Tibial nerve (tissue), 4 donors: ENCODE measurements at regions not wholly inside any gene's neighbourhood (a gene's known extent, or its start where the extent isn't known, plus 50 kb on each side); places are given as distances from the start of the nearest gene placed in this dataset.

Source experiments
- DNase-seq, 2 donors: peaks; one replicate each; pipeline ENCODE4 v3.0.0-alpha.2; 2019; ENCODE audit warnings: low spot score in 2 of 2
- H3K27ac ChIP-seq, 4 donors: fragments of 200-600 bp; sonication (generic) in 3 of 4; one replicate each; pipeline ENCODE4 v1.5.1; 2017 to 2019; ENCODE audit warnings: mild to moderate bottlenecking in 1 of 4
- H3K27me3 ChIP-seq, 2 donors: fragments of 200-600 bp; sonication (generic) in 1 of 2; one replicate each; pipeline versions ENCODE4 v1.5.1 to v1.6.0; 2017 to 2019
- H3K36me3 ChIP-seq, 3 donors: fragments of 200-600 bp; sonication (generic); one replicate each; pipeline ENCODE4 v1.5.1; 2018 to 2019
- H3K4me1 ChIP-seq, 4 donors: fragments of 200-600 bp; sonication (generic) in 3 of 4; one replicate each; pipeline ENCODE4 v1.5.1; 2017 to 2019
- H3K4me3 ChIP-seq, 4 donors: fragments of 200-600 bp; sonication (generic) in 3 of 4; one replicate each; pipeline ENCODE4 v1.5.1; 2017 to 2019; ENCODE audit warnings: mild to moderate bottlenecking in 1 of 4, moderate library complexity in 1 of 4
- H3K9me3 ChIP-seq, 4 donors: fragments of 200-600 bp; sonication (generic) in 3 of 4; one replicate each; pipeline ENCODE4 v1.5.1; 2017 to 2019
- EP300 ChIP-seq, 2 donors: sonication (generic); formaldehyde crosslinking; IDR thresholded peaks; one replicate each; pipeline ENCODE4 v1.6.1; 2017; ENCODE audit warnings: antibody characterized with exemption in 2 of 2, mild to moderate bottlenecking in 1 of 2
- POLR2A ChIP-seq, 2 donors: fragments of 450-650 bp; IDR thresholded peaks; one replicate each; pipeline ENCODE4 v1.6.1; 2017; ENCODE audit warnings: antibody characterized with exemption in 2 of 2, mild to moderate bottlenecking in 2 of 2, moderate library complexity in 2 of 2
- WGBS, 2 donors: methylation state at CpG; one replicate each; pipeline ENCODE4 v1.1.5; 2018; 5-methylcytosine and 5-hydroxymethylcytosine counted together
- TF ChIP-seq, protein P1 (sequence below), 5 experiments: fragments of 200-600 bp in 3 of 5; fragments of 450-650 bp in 2 of 5; sonication (generic) in 3 of 5; IDR thresholded peaks; one replicate each; pipeline ENCODE4 v1.5.1; 2016 to 2019; ENCODE audit warnings: antibody characterized with exemption in 5 of 5, mild to moderate bottlenecking in 3 of 5, moderate library complexity in 2 of 5

- no peak for DNase-seq
- TF ChIP-seq POLR2A (IDR thresholded peaks at IDR 0.05), result no peak
- TF ChIP-seq EP300 (IDR thresholded peaks at IDR 0.05), result no peak
- TF ChIP-seq, protein P1, sequence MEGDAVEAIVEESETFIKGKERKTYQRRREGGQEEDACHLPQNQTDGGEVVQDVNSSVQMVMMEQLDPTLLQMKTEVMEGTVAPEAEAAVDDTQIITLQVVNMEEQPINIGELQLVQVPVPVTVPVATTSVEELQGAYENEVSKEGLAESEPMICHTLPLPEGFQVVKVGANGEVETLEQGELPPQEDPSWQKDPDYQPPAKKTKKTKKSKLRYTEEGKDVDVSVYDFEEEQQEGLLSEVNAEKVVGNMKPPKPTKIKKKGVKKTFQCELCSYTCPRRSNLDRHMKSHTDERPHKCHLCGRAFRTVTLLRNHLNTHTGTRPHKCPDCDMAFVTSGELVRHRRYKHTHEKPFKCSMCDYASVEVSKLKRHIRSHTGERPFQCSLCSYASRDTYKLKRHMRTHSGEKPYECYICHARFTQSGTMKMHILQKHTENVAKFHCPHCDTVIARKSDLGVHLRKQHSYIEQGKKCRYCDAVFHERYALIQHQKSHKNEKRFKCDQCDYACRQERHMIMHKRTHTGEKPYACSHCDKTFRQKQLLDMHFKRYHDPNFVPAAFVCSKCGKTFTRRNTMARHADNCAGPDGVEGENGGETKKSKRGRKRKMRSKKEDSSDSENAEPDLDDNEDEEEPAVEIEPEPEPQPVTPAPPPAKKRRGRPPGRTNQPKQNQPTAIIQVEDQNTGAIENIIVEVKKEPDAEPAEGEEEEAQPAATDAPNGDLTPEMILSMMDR (IDR thresholded peaks at IDR 0.05), result no peak
- Histone ChIP-seq H3K4me3 (no peak overlapping the region), H3K27ac (no peak overlapping the region), H3K9me3 (no peaks in the 10 kb centered on the region), H3K4me1 (peaks cover 0 to 13% (median 0%) of the 10 kb centered on the region in 4 donors), H3K36me3 (no peaks in the 10 kb centered on the region), H3K27me3 (no peaks in the 10 kb centered on the region)
- 87 to 93% methylated on average over 2 of the region's 2 CpGs for WGBS, 2 donors
These were observed 294.6 kb downstream of the CDH26 start for GRCh38 chr20:60252866-60253265.

- H3K4me1 ChIP-seq, result peaks cover 0 to 17% (median 2%) of the 10 kb centered on the region in 4 donors
- H3K4me3 ChIP-seq, result no peak overlapping the region
- TF ChIP-seq EP300 (IDR thresholded peaks at IDR 0.05), result no peak
- DNase-seq, result no peak
- H3K9me3 ChIP-seq, result no peaks in the 10 kb centered on the region
- no peaks in the 10 kb centered on the region for H3K27me3 ChIP-seq
- no peak overlapping the region for H3K27ac ChIP-seq
- 82 to 91% methylated on average over 5 to 6 of the region's 6 CpGs for WGBS, 2 donors
- H3K36me3 ChIP-seq, result no peaks in the 10 kb centered on the region
These were observed 295.2 kb downstream of the CDH26 start for GRCh38 chr20:60253471-60253870.

GRCh38 chr20:60254901-60255411 is 296.7 kb downstream of the CDH26 start:
- DNase-seq, result peak in 1 of 2 donors; percentile 12
- WGBS, 2 donors, result 29 to 30% methylated on average over 6 of the region's 6 CpGs

DNA sequence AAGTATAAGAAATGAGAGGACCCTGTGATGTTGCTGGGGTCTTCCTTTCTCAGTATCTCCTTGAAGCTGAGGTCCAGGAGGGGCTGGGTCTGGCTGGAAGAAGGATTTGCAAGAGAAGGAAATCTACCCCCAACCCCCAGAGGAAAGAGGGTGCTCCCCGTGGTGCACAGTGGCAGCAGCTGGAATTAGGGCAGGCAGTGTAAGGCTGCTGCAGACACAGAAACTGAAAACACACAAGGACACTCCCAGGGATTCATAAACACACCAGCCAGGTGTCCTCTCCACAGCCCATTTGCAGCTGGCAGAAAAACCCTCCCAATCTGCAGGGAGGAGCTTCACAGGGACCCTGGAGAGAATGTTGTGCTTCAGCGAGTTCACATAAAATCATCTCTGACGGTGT is 297.2 kb downstream of the CDH26 start:
- no peaks in the 10 kb centered on the region for H3K36me3 ChIP-seq
- no peak for DNase-seq
- WGBS, 2 donors, result 53 to 57% methylated on average over 3 of the region's 3 CpGs
- no peaks in the 10 kb centered on the region for H3K27me3 ChIP-seq
- H3K9me3 ChIP-seq, result no peaks in the 10 kb centered on the region
- TF ChIP-seq, protein P1 (IDR thresholded peaks at IDR 0.05), result no peak
- no peak for TF ChIP-seq EP300 (IDR thresholded peaks at IDR 0.05)
- no peak for TF ChIP-seq POLR2A (IDR thresholded peaks at IDR 0.05)
- H3K4me3 ChIP-seq, result no peak overlapping the region
- no peak overlapping the region for H3K27ac ChIP-seq
- H3K4me1 ChIP-seq, result peaks cover 0 to 23% (median 2%) of the 10 kb centered on the region in 4 donors

More at GRCh38 chr20:60254901-60255411, 296.7 kb downstream of the CDH26 start:
- H3K9me3 ChIP-seq, result no peaks in the 10 kb centered on the region
- no peak overlapping the region for H3K4me3 ChIP-seq
- H3K27ac ChIP-seq, result no peak overlapping the region
- H3K4me1 ChIP-seq, result peaks cover 0 to 23% (median 2%) of the 10 kb centered on the region in 4 donors
- TF ChIP-seq POLR2A (IDR thresholded peaks at IDR 0.05), result no peak
- no peak for TF ChIP-seq EP300 (IDR thresholded peaks at IDR 0.05)
- TF ChIP-seq, protein P1 (IDR thresholded peaks at IDR 0.05), result no peak
- no peaks in the 10 kb centered on the region for H3K27me3 ChIP-seq
- no peaks in the 10 kb centered on the region for H3K36me3 ChIP-seq

- no peaks in the 10 kb centered on the region for H3K9me3 ChIP-seq
- H3K36me3 ChIP-seq, result no peaks in the 10 kb centered on the region
- peaks cover 0 to 23% (median 2%) of the 10 kb centered on the region in 4 donors for H3K4me1 ChIP-seq
- H3K27ac ChIP-seq, result no peak overlapping the region
- no peak overlapping the region for H3K4me3 ChIP-seq
- no peak for TF ChIP-seq EP300 (IDR thresholded peaks at IDR 0.05)
- TF ChIP-seq, protein P1 (IDR thresholded peaks at IDR 0.05), result no peak
- TF ChIP-seq POLR2A (IDR thresholded peaks at IDR 0.05), result no peak
- WGBS, 2 donors, result 69 to 74% methylated on average over 6 of the region's 6 CpGs
- H3K27me3 ChIP-seq, result no peaks in the 10 kb centered on the region
- no peak for DNase-seq
These were observed 297.6 kb downstream of the CDH26 start for GRCh38 chr20:60255866-60256265.

- Histone ChIP-seq H3K4me1 (peaks cover 0 to 23% (median 2%) of the 10 kb centered on the region in 4 donors), H3K9me3 (no peaks in the 10 kb centered on the region), H3K27ac (no peak overlapping the region), H3K4me3 (no peak overlapping the region), H3K36me3 (no peaks in the 10 kb centered on the region), H3K27me3 (no peaks in the 10 kb centered on the region)
- 88 to 94% methylated on average over 6 of the region's 6 CpGs for WGBS, 2 donors
- TF ChIP-seq EP300 (IDR thresholded peaks at IDR 0.05) (no peak), POLR2A (IDR thresholded peaks at IDR 0.05) (no peak)
- TF ChIP-seq, protein P1 (IDR thresholded peaks at IDR 0.05), result no peak
- DNase-seq, result no peak
These were observed 298.6 kb downstream of the CDH26 start for GRCh38 chr20:60256811-60257210.
